Heart left ventricle (tissue), 13 donors: ENCODE measurements at regions not wholly inside any gene's neighbourhood (a gene's known extent, or its start where the extent isn't known, plus 50 kb on each side); places are given as distances from the start of the nearest gene placed in this dataset.

Experiments
- POLR2A ChIP-seq, 2 donors: fragments of 450-650 bp; IDR thresholded peaks; one replicate each; pipeline ENCODE4 v1.6.1; 2017; ENCODE audit warnings: antibody characterized with exemption in 2 of 2, mild to moderate bottlenecking in 2 of 2, moderate library complexity in 2 of 2
- TF ChIP-seq, protein P1 (sequence below), 12 donors: fragments of 200-600 bp; sonication (generic) in 4 of 12; IDR thresholded peaks; one replicate each; pipeline versions ENCODE4 v1.5.0 to v1.8.0; 2018 to 2022; ENCODE audit warnings: antibody characterized with exemption in 12 of 12, mild to moderate bottlenecking in 5 of 12
- donor health status: ischemic (EF 13 %, LVEDD 7.1; RV severe dilation, severe dysfunction).
- donor health status: DM: no; HTN: yes; CAD: no.
- donor health status: DM: no; HTN: no; CAD: no.
- donor health status: ischemic (EF 25% LVEDD 6.9; RV normal size, moderate dysfunction).
- donor health status: ischemic (EF 25% LVEDD 5.7; RV mildly dilated, moderate dysfunction).
- donor health status: ischemic (EF 35%, LVEDD 5.7; RV mildly dilated, moderate dysfunction).
- donor health status: nonischemic (EF 11% LVEDD 7.7; RV severe dilation, severe dysfunction).
- donor health status: DM: yes; HTN: yes; CAD: no.
- donor health status: PGD.
- donor health status: ischemic (EF 29% LVEDD 5.4; RV normal size, mild dysfunction).
- donor health status: nonischemic (EF 23%, LVEDD 6.1; RV moderate dilation, normal function).

DNA sequence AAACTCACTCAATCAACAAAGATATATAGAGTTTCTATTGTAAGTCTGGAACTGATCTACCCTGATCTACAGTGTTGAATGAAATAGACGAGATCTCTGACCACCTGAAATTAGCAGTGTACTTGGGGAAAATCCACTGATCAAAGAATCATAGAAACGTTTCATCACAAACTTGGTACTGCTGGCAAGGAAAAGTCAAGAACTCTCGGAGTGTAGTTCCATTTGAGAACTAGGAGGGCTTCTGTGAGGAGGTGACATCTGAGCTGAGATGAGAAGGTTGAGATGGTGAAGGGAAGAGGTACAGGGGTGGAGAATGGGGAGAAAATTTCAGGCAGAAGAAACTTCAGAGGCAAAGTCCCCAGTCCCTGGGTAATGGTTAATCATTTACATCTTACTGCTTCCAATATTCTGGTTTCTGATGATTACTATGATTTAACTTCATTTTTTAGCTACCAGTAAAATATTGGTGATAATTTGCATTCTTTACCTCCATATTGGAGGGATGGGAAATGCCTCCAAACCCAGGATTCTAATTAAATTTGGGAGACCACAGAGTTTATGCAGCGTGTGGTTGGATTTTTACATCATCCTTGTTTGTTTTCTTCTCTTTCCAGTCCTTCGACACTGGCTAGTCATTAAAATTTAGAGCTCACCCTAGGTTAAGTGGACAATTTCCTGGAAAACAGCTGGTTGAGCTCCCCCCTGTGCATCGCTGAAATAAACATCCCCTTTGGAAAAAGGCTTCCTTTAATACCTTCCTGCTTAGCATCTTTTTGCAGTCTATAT lies 191.9 kb downstream of the BCAS1 start:
- TF ChIP-seq, protein P1, sequence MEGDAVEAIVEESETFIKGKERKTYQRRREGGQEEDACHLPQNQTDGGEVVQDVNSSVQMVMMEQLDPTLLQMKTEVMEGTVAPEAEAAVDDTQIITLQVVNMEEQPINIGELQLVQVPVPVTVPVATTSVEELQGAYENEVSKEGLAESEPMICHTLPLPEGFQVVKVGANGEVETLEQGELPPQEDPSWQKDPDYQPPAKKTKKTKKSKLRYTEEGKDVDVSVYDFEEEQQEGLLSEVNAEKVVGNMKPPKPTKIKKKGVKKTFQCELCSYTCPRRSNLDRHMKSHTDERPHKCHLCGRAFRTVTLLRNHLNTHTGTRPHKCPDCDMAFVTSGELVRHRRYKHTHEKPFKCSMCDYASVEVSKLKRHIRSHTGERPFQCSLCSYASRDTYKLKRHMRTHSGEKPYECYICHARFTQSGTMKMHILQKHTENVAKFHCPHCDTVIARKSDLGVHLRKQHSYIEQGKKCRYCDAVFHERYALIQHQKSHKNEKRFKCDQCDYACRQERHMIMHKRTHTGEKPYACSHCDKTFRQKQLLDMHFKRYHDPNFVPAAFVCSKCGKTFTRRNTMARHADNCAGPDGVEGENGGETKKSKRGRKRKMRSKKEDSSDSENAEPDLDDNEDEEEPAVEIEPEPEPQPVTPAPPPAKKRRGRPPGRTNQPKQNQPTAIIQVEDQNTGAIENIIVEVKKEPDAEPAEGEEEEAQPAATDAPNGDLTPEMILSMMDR (IDR thresholded peaks at IDR 0.05), result no peak
- TF ChIP-seq POLR2A (IDR thresholded peaks at IDR 0.05), result no peak
